Activated B cell treated with CpG ODN at 0.5 μM for 24 hours (primary cell): ENCODE measurements at regions not wholly inside any gene's neighbourhood (a gene's known extent, or its start where the extent isn't known, plus 50 kb on each side); places are given as distances from the start of the nearest gene placed in this dataset.

Source experiments
- ATAC-seq: fragments of 200-7000 bp; cut with Tn5 transposase; one replicate; pipeline ENCODE4 v1.10.0; 2021; ENCODE audit warnings: low read depth, mild to moderate bottlenecking, moderate library complexity
- CTCF ChIA-PET: fragments of 350-600 bp; sonication (Branson Sonifier 250); formaldehyde crosslinking; loops from one replicate; lab custom pipeline; 2021; ENCODE audit warnings: antibody characterized with exemption; lab: Charles Lee
- POLR2A ChIA-PET: fragments of 350-600 bp; sonication (Branson Sonifier 250); formaldehyde crosslinking; loops from one replicate; lab custom pipeline; 2021; ENCODE audit warnings: antibody characterized with exemption; lab: Charles Lee
- DNase-seq: peaks from one replicate; pipeline ENCODE4 v3.0.0; 2022
- H3K27ac Mint-ChIP-seq: one replicate; pipeline ENCODE4 v1.8.0; 2020; ENCODE audit warnings: mixed read lengths
- H3K27me3 Mint-ChIP-seq: one replicate; pipeline ENCODE4 v1.8.0; 2021; ENCODE audit warnings: mixed read lengths
- H3K36me3 Mint-ChIP-seq: one replicate; pipeline ENCODE4 v1.8.0; 2021; ENCODE audit warnings: low read depth, mixed read lengths
- H3K4me1 Mint-ChIP-seq: one replicate; pipeline ENCODE4 v1.8.0; 2021; ENCODE audit warnings: mixed read lengths
- H3K4me3 Mint-ChIP-seq: one replicate; pipeline ENCODE4 v1.8.0; 2020; ENCODE audit warnings: mild to moderate bottlenecking, mixed read lengths
- H3K9me3 Mint-ChIP-seq: one replicate; pipeline ENCODE4 v1.8.0; 2020; ENCODE audit warnings: mixed read lengths
- CTCF ChIP-seq: fragments of 200-600 bp; IDR thresholded peaks from one replicate; pipeline ENCODE4 v1.8.0; 2022; ENCODE audit warnings: antibody characterized with exemption, mild to moderate bottlenecking
- intact Hi-C: fragments of 100-400 bp; cut with micrococcal nuclease; formaldehyde crosslinking; loops from one replicate; pipeline ENCODE4 v1.15.1; 2024

- TF ChIP-seq CTCF: no peak
- peaks cover 3% of the 10 kb centered on the region for H3K27me3 Mint-ChIP-seq
- CTCF ChIA-PET: no interaction called here
- no peak for DNase-seq
- H3K9me3 Mint-ChIP-seq: no peaks in the 10 kb centered on the region
- ATAC-seq: no peak
- no peak overlapping the region for H3K27ac Mint-ChIP-seq
- no peaks in the 10 kb centered on the region for H3K4me1 Mint-ChIP-seq
- intact Hi-C loops: no loop called here
- no peaks in the 10 kb centered on the region for H3K36me3 Mint-ChIP-seq
- H3K4me3 Mint-ChIP-seq: no peak overlapping the region
- POLR2A ChIA-PET: interaction anchor here (0.8 kb wide), 1 partner anchor 133 kb away, joined by 3 read pairs; no protein-coding TSS in a partner anchor
Observed at GRCh38 chr1:199297174-199297573, 658.3 kb downstream of the PTPRC start.

GRCh38 chr1:199297887-199298286, 659.0 kb downstream of the PTPRC start:
- intact Hi-C loops: no loop called here
- ChIA-PET CTCF (no interaction called here), POLR2A (no interaction called here)
- DNase-seq: no peak
- Mint-ChIP-seq H3K27ac (no peak overlapping the region), H3K36me3 (no peaks in the 10 kb centered on the region), H3K9me3 (no peaks in the 10 kb centered on the region), H3K4me3 (no peak overlapping the region), H3K4me1 (no peaks in the 10 kb centered on the region), H3K27me3 (peaks cover 3% of the 10 kb centered on the region)
- no peak for ATAC-seq
- no peak for TF ChIP-seq CTCF

GRCh38 chr1:199298825-199299224, 660.0 kb downstream of the PTPRC start:
- no peaks in the 10 kb centered on the region for H3K36me3 Mint-ChIP-seq
- ChIA-PET CTCF (no interaction called here), POLR2A (no interaction called here)
- no peak overlapping the region for H3K4me3 Mint-ChIP-seq
- ATAC-seq (no peak), DNase-seq (no peak)
- intact Hi-C loops: no loop called here
- H3K4me1 Mint-ChIP-seq: no peaks in the 10 kb centered on the region
- no peaks in the 10 kb centered on the region for H3K9me3 Mint-ChIP-seq
- TF ChIP-seq CTCF: no peak
- H3K27ac Mint-ChIP-seq: no peak overlapping the region
- peaks cover 3% of the 10 kb centered on the region for H3K27me3 Mint-ChIP-seq

- no peak for TF ChIP-seq CTCF
- ATAC-seq: no peak
- Mint-ChIP-seq H3K27ac (no peak overlapping the region), H3K9me3 (no peaks in the 10 kb centered on the region), H3K4me1 (no peaks in the 10 kb centered on the region), H3K36me3 (no peaks in the 10 kb centered on the region), H3K4me3 (no peak overlapping the region), H3K27me3 (peaks cover 2% of the 10 kb centered on the region)
- DNase-seq: no peak
- intact Hi-C loops: no loop called here
- ChIA-PET POLR2A (interaction anchor here (0.7 kb wide), 1 partner anchor 1124 kb away, joined by 3 read pairs; no protein-coding TSS in a partner anchor), CTCF (no interaction called here)
Observed at GRCh38 chr1:199301472-199302217, 662.8 kb downstream of the PTPRC start.

- POLR2A ChIA-PET: no interaction called here
- intact Hi-C loops: no loop called here
Observed at GRCh38 chr1:199302554-199302953, 663.7 kb downstream of the PTPRC start.

More at GRCh38 chr1:199302554-199302953, 663.7 kb downstream of the PTPRC start:
- CTCF ChIA-PET: no interaction called here
- ATAC-seq: no peak
- no peak overlapping the region for H3K4me3 Mint-ChIP-seq
- peaks cover 2% of the 10 kb centered on the region for H3K27me3 Mint-ChIP-seq
- H3K9me3 Mint-ChIP-seq: no peaks in the 10 kb centered on the region
- H3K36me3 Mint-ChIP-seq: no peaks in the 10 kb centered on the region
- no peak for TF ChIP-seq CTCF
- no peak for DNase-seq
- H3K27ac Mint-ChIP-seq: no peak overlapping the region
- no peaks in the 10 kb centered on the region for H3K4me1 Mint-ChIP-seq
